ENCODE measurements at regions not wholly inside any gene's neighbourhood (a gene's known extent, or its start where the extent isn't known, plus 50 kb on each side); places are given as distances from the start of the nearest gene placed in this dataset.
"Not testable (repeated sequence)": the region's sequence is repeated elsewhere in the genome, so short reads cannot be mapped to it uniquely, and the experiment has no call there.

- DNase-seq (ENCODE audit: low read depth in 2 of 2) = not testable (repeated sequence)
Measured at GRCh38 chr17:30712859-30713258, 111.6 kb downstream of the CRLF3 start.

GRCh38 chr17:30711626-30712507, 112.6 kb downstream of the CRLF3 start:
- DNase-seq (ENCODE audit: low read depth in 2 of 2) = not testable (repeated sequence)

GRCh38 chr17:30711176-30711575, 113.3 kb downstream of the CRLF3 start:
- not testable (repeated sequence) for DNase-seq (ENCODE audit: low read depth in 2 of 2)

GRCh38 chr17:30710276-30711088, 114.0 kb downstream of the CRLF3 start:
- not testable (repeated sequence) for DNase-seq (ENCODE audit: low read depth in 2 of 2)

GRCh38 chr17:30709561-30710275, 114.8 kb downstream of the CRLF3 start:
- not testable (repeated sequence) for DNase-seq (ENCODE audit: low read depth in 2 of 2)

GRCh38 chr17:30709096-30709495, 115.4 kb downstream of the CRLF3 start:
- DNase-seq (ENCODE audit: low read depth in 2 of 2) = not testable (repeated sequence)

- DNase-seq (ENCODE audit: low read depth in 2 of 2) = peak; percentile 40 to 53
Measured at GRCh38 chr17:30708241-30709078, 116.0 kb downstream of the CRLF3 start.

- not testable (repeated sequence) for DNase-seq (ENCODE audit: low read depth in 2 of 2)
Measured at GRCh38 chr17:30707724-30708240, 116.7 kb downstream of the CRLF3 start.

- not testable (repeated sequence) for DNase-seq (ENCODE audit: low read depth in 2 of 2)
Measured at GRCh38 chr17:30706461-30707335, 117.8 kb downstream of the CRLF3 start.

- DNase-seq (ENCODE audit: low read depth in 2 of 2) = not testable (repeated sequence)
Measured at GRCh38 chr17:30706004-30706403, 118.5 kb downstream of the CRLF3 start.

GRCh38 chr17:30701498-30701989, 122.9 kb downstream of the CRLF3 start:
- no peak for DNase-seq (ENCODE audit: low read depth in 2 of 2)

GRCh38 chr17:30700833-30701232, 123.7 kb downstream of the CRLF3 start:
- not testable (repeated sequence) for DNase-seq (ENCODE audit: low read depth in 2 of 2)

- peak in 1 of 2 donors; percentile 55 for DNase-seq (ENCODE audit: low read depth in 2 of 2)
Measured at GRCh38 chr17:30697619-30698460, 126.7 kb downstream of the CRLF3 start.

- DNase-seq (ENCODE audit: low read depth in 2 of 2) = no peak
Measured at GRCh38 chr17:30696234-30696633, 128.3 kb downstream of the CRLF3 start.

GRCh38 chr17:30695265-30695811, 129.2 kb downstream of the CRLF3 start:
- DNase-seq (ENCODE audit: low read depth in 2 of 2) = not testable (repeated sequence)

- DNase-seq (ENCODE audit: low read depth in 2 of 2) = peak in 1 of 2 donors; percentile 36
Measured at GRCh38 chr17:30693772-30694171, 130.7 kb downstream of the CRLF3 start.

- DNase-seq (ENCODE audit: low read depth in 2 of 2) = not testable (repeated sequence)
Measured at GRCh38 chr17:30689266-30690000, 135.1 kb downstream of the CRLF3 start.

Data from stimulated activated CD8-positive, alpha-beta memory T cell treated with anti-CD3 and anti-CD28 coated beads, Interleukin-15, amount 100 ng/mL, for 48 hours (primary cell).